Lung (tissue), 11 donors: ENCODE measurements at regions not wholly inside any gene's neighbourhood (a gene's known extent, or its start where the extent isn't known, plus 50 kb on each side); places are given as distances from the start of the nearest gene placed in this dataset.
A peak's percentile ranks its signal among the peaks of the same experiment; 100 is the strongest.

Source experiments
- ATAC-seq: fragments of 200-7000 bp; cut with Tn5 transposase; one replicate; pipeline ENCODE4 v1.9.1; 2020; ENCODE audit warnings: moderate number of reproducible peaks; ENCODE audit not compliant: insufficient read depth, low FRiP score
- DNase-seq, 3 donors: peaks; one replicate each; pipeline ENCODE4 v3.0.0-alpha.2; 2013 to 2017
- H3K27ac ChIP-seq, 2 donors: one replicate each; pipeline ENCODE4 v1.5.1; 2013; ENCODE audit warnings: mild to moderate bottlenecking in 2 of 2, moderate library complexity in 2 of 2, control low read depth in 1 of 2, inconsistent platforms in 1 of 2, low read depth in 1 of 2, low read length in 1 of 2
- H3K27me3 ChIP-seq, 3 donors: one replicate each; pipeline ENCODE4 v1.5.1; 2013; ENCODE audit warnings: low read length in 2 of 3; ENCODE audit not compliant: control insufficient read depth in 3 of 3, insufficient read depth in 3 of 3
- H3K36me3 ChIP-seq, 4 donors: one replicate each; pipeline ENCODE4 v1.5.1; 2013; ENCODE audit warnings: low read length in 4 of 4, mild to moderate bottlenecking in 1 of 4, moderate library complexity in 1 of 4; ENCODE audit not compliant: control insufficient read depth in 4 of 4, insufficient read depth in 4 of 4
- H3K4me1 ChIP-seq, 5 donors: one replicate each; pipeline ENCODE4 v1.5.1; 2013; ENCODE audit warnings: low read length in 5 of 5, mild to moderate bottlenecking in 2 of 5, moderate library complexity in 1 of 5; ENCODE audit not compliant: control insufficient read depth in 5 of 5, insufficient read depth in 5 of 5
- H3K4me3 ChIP-seq: one replicate; pipeline ENCODE4 v1.5.1; 2013; ENCODE audit warnings: mild to moderate bottlenecking, control low read depth, moderate library complexity
- H3K9ac ChIP-seq, 2 donors: one replicate each; pipeline ENCODE4 v1.5.1; 2013; ENCODE audit warnings: low read length in 2 of 2, control low read depth in 1 of 2; ENCODE audit not compliant: insufficient read depth in 1 of 2
- H3K9me3 ChIP-seq, 4 donors: one replicate each; pipeline ENCODE4 v1.5.1; 2013; ENCODE audit warnings: low read length in 3 of 4, mild to moderate bottlenecking in 1 of 4, moderate library complexity in 1 of 4; ENCODE audit not compliant: control insufficient read depth in 4 of 4, insufficient read depth in 3 of 4
- CTCF ChIP-seq: IDR thresholded peaks from 2 replicates; pipeline ENCODE4 v1.5.1; 2012; ENCODE audit warnings: mild to moderate bottlenecking; ENCODE audit errors: control extremely low read depth, extremely low read depth
- WGBS, 2 donors: extraction: QIAGEN DNeasy Blood & Tissue Kit; methylation state at CpG; one replicate each; pipeline ENCODE4 v1.1.7; 2013; 5-methylcytosine and 5-hydroxymethylcytosine counted together
- donor health status: control.
- donor health status: control.
- donor health status: Bipolar disorder and iron deficiency.
- donor health status: healthy.
- donor health status: DM: yes; HTN: yes; CAD: no.

- ATAC-seq, result no peak
- TF ChIP-seq CTCF, result no peak
- H3K27me3 ChIP-seq, result no peaks in the 10 kb centered on the region
Observed at GRCh38 chr6:112695001-112695400, 347.9 kb downstream of the RFPL4B start.

GRCh38 chr6:112697265-112697664 is 350.1 kb downstream of the RFPL4B start:
- 93 to 94% methylated on average over 4 of the region's 4 CpGs for WGBS, 2 donors
- no peak for ATAC-seq

More at GRCh38 chr6:112695001-112695400, 347.9 kb downstream of the RFPL4B start:
- Histone ChIP-seq H3K27ac (no peak overlapping the region), H3K9me3 (no peaks in the 10 kb centered on the region), H3K4me1 (peaks cover 0 to 16% (median 0%) of the 10 kb centered on the region in 5 donors), H3K4me3 (no peak overlapping the region), H3K36me3 (no peaks in the 10 kb centered on the region), H3K9ac (no peak overlapping the region)
- DNase-seq, result peak in 2 of 3 donors; percentile 31 to 64
- 54 to 81% methylated on average over 2 of the region's 2 CpGs for WGBS, 2 donors

GRCh38 chr6:112701201-112701600 is 354.1 kb downstream of the RFPL4B start:
- ATAC-seq, result no peak

More at GRCh38 chr6:112697265-112697664, 350.1 kb downstream of the RFPL4B start:
- H3K36me3 ChIP-seq, result no peaks in the 10 kb centered on the region
- no peak overlapping the region for H3K4me3 ChIP-seq
- H3K9ac ChIP-seq, result no peak overlapping the region
- H3K9me3 ChIP-seq, result no peaks in the 10 kb centered on the region
- no peak overlapping the region for H3K27ac ChIP-seq
- DNase-seq, result no peak
- H3K27me3 ChIP-seq, result no peaks in the 10 kb centered on the region
- no peak for TF ChIP-seq CTCF
- H3K4me1 ChIP-seq, result peaks cover 0 to 13% (median 0%) of the 10 kb centered on the region in 5 donors

More at GRCh38 chr6:112701201-112701600, 354.1 kb downstream of the RFPL4B start:
- Histone ChIP-seq H3K36me3 (no peaks in the 10 kb centered on the region), H3K27ac (no peak overlapping the region), H3K4me3 (no peak overlapping the region), H3K9ac (no peak overlapping the region), H3K9me3 (no peaks in the 10 kb centered on the region), H3K27me3 (no peaks in the 10 kb centered on the region), H3K4me1 (peaks cover 0 to 13% (median 0%) of the 10 kb centered on the region in 5 donors)
- WGBS, 2 donors, result 62 to 70% methylated on average over 5 of the region's 5 CpGs
- DNase-seq, result peak; percentile 68 to 87 (median 84)
- no peak for TF ChIP-seq CTCF
